HG03378 (cell line): ENCODE measurements at regions not wholly inside any gene's neighbourhood (a gene's known extent, or its start where the extent isn't known, plus 50 kb on each side); places are given as distances from the start of the nearest gene placed in this dataset.
"Not testable (repeated sequence)": the region's sequence is repeated elsewhere in the genome, so short reads cannot be mapped to it uniquely, and the experiment has no call there.

Experiments used
- ATAC-seq: cut with Tn5 transposase; IDR thresholded peaks from one replicate; pipeline ENCODE4 v1.9.1; 2021; ENCODE audit warnings: mild to moderate bottlenecking, moderate library complexity; ENCODE audit not compliant: unreplicated experiment

DNA sequence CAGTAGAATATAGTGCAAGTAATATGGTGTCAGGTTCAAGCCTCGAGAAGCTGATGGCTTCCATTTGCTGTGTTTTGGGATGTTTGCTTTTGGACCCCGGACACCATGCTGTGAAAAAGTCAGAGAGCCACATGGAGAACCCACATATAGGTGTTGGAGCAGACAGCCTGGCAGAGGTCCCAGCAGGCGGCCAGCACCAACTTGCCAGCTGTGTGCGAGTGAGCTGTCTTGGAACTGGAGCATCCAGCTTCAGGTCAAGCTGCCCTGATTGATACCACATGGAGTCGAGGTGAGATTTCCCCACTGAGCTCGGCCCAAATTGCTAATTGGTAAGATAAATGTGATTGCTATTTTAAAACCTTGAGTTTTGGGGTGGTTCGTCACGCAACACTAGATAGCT lies 185.7 kb upstream of the TBL1XR1 start:
- ATAC-seq, result no peak

- no peak for ATAC-seq
Observed at GRCh38 chr3:177385186-177385585, 187.9 kb upstream of the TBL1XR1 start.

- ATAC-seq, result no peak
Observed at GRCh38 chr3:177385831-177386301, 188.6 kb upstream of the TBL1XR1 start.

DNA sequence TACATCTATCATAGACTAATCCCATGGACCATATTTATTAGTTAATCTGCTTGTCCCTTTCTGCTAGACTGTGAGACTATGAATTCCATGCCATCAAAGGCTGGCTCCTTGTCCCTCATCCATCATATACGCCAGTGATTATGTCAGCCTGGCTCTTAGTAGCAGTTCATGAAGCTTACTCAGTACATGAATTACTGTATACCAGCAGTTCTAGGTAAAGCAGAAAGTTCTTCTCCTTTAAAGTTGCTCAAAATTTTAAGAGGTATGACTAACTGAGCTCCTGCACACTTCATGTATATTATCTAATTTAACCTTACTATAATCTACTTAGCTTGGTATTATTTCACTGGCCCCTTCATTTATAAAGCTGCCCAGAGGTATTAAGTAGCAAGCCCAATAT lies 190.9 kb upstream of the TBL1XR1 start:
- no peak for ATAC-seq

GRCh38 chr3:177394231-177395024 lies 197.1 kb upstream of the TBL1XR1 start:
- ATAC-seq, result not testable (repeated sequence)

GRCh38 chr3:177396733-177397132 lies 199.5 kb upstream of the TBL1XR1 start:
- no peak for ATAC-seq

- no peak for ATAC-seq
Observed at GRCh38 chr3:177401375-177401774, 204.1 kb upstream of the TBL1XR1 start.

- ATAC-seq, result no peak
Observed at GRCh38 chr3:177402533-177402932, 205.3 kb upstream of the TBL1XR1 start.

GRCh38 chr3:177405191-177405672 lies 207.9 kb upstream of the TBL1XR1 start:
- no peak for ATAC-seq

DNA sequence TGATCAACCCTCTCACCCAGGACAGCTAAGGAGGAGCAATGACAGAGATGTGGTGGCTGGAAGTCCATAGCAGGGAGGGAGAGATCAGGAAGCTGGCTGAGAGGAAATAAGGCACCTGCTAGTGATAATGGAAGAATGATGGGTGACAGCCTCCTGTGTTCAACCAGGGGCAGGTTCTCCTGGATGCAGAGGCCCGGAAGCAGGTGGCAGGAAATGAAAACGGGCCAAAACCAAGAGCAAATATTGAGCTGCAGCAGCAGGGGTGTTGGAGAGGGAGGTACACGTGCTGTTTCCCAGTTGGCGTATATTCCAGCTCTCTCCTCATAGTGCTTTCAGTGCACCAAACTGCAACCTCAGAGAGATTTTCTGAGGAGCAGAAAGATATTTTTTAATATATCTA lies 213.4 kb upstream of the TBL1XR1 start:
- no peak for ATAC-seq

DNA sequence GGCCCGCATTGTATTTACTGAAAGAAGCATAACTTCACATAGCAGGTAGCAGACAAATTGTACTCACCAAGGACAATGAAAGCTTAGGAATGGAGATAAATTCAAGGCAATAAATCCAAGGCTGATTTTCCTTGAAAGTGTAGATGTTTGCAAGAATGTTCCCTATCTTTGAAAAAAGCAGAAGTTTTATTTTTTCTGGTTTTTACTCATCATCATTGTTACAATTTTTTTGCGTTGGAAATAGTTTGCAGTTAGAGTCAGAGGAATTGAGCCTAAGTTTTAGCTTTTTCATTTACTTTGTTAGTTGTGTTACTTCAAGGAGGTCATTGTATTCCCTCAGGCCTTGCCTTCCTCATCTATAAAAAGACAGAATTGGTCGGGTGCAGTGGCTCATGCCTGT lies 213.9 kb upstream of the TBL1XR1 start:
- no peak for ATAC-seq

- ATAC-seq, result not testable (repeated sequence)
Observed at GRCh38 chr3:177412677-177413170, 215.4 kb upstream of the TBL1XR1 start.

DNA sequence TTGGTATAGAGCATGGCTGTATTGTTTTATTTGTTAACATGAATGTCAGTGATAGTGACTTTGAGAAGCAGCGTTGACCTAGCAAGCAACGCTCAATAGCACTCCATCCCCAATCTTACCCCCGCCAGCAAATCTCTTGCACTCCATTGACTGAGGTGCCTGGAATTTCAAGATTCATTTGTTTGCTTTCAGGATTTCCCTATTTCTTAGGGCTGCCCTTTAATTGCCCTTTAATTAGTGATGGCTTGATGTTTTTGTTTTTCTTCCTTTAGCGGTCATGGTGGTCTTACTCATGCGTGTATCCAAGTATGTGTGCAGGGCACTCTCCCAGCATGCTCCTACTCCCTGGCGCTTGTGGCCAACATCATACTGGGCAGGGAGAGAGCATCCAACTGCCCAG lies 216.8 kb upstream of the TBL1XR1 start:
- no peak for ATAC-seq

DNA sequence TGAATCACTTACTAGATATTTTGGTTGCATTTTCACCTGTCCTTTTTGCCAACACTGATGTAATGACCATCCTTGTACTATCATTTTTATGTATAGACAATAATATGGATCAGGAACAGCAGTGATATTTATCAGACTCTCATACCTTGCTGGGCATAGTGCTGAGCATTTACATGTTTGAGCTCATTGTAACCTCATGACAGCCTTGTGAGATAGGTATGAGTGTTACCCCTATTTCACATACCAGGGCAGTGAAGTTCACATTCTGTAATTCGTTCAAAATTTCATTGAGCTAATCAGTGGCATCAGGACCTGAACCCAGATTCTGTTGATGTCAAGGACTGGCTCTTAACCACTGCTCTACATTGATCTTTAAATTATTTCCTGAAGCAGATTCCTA lies 221.5 kb upstream of the TBL1XR1 start:
- ATAC-seq, result no peak

GRCh38 chr3:177419904-177420601 lies 222.8 kb upstream of the TBL1XR1 start:
- ATAC-seq, result peak; percentile 73

- no peak for ATAC-seq
Observed at GRCh38 chr3:177420651-177421480, 223.6 kb upstream of the TBL1XR1 start.

DNA sequence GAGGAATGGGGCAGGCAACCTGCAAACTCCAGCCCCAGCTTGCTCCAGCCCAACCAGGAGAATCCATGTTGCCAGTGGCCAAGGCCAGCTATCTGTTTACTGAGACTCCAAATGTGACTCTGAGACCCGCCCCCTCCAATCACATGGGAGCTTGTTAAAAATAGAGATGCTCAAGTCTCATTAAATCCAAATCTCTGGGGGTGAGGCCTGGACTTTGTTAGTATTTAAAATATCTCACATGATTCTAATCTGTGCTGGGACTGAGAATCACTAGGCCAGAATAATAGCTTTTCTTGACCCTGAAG lies 224.2 kb upstream of the TBL1XR1 start:
- no peak for ATAC-seq

GRCh38 chr3:177424521-177424920 lies 227.2 kb upstream of the TBL1XR1 start:
- no peak for ATAC-seq

- no peak for ATAC-seq
Observed at GRCh38 chr3:177425042-177425441, 227.8 kb upstream of the TBL1XR1 start.

DNA sequence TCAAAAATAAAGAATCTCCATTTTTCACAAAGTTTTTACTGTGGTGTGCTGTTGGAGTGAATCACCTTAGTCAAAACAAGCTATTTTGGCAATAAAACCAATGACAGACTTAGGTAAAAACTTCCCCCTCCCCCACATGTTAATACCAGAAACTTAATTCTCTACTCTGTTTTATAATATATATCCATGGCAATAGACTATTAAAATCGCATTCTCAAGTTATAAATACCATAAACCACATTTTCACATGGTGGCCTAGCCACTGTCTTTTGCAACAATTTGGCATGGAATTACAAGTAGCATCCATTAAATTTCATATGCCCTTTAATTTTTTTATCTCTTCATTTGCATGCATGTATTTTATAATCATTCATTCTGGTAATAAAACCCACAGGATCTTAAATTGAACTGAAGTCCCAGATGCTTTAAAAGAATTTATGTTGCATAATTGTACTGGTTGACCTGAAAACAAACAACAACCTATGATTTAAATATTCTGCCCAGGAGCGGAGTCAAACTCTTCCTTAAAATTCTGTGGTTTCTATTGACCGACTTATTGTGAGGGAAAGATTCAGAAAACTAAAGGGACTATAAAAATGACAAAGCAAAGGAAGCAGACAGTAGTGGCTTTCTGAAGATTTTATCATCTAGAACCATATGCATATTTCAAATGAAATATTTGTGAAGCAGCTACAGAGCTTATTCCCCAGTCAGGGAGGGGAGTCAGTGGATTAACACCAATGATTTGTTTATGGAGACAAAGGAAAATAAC lies 229.0 kb upstream of the TBL1XR1 start:
- ATAC-seq, result no peak
